Spleen (tissue), 11 donors: ENCODE measurements at regions not wholly inside any gene's neighbourhood (a gene's known extent, or its start where the extent isn't known, plus 50 kb on each side); places are given as distances from the start of the nearest gene placed in this dataset.

Source experiments
- DNase-seq: peaks from one replicate; pipeline ENCODE4 v3.0.0-alpha.2; 2020
- H3K27ac ChIP-seq, 8 donors: fragments of 200-600 bp; sonication (generic) in 7 of 8; 1 replicate in 4 of 8; 2 replicates in 4 of 8; pipeline versions ENCODE4 v1.5.0 to v1.8.0; 2016 to 2021; ENCODE audit warnings: inconsistent platforms in 4 of 8, mild to moderate bottlenecking in 4 of 8, moderate library complexity in 1 of 8
- H3K27me3 ChIP-seq, 7 donors: fragments of 200-600 bp; sonication (generic) in 6 of 7; replicated peaks in 1 of 7; 1 replicate in 4 of 7; 2 replicates in 3 of 7; pipeline versions ENCODE4 v1.5.0 to v1.8.0; 2016 to 2021; ENCODE audit warnings: inconsistent platforms in 3 of 7, mild to moderate bottlenecking in 1 of 7
- H3K36me3 ChIP-seq, 6 donors: fragments of 200-600 bp; sonication (generic) in 5 of 6; 1 replicate in 4 of 6; 2 replicates in 2 of 6; pipeline versions ENCODE4 v1.5.0 to v1.8.0; 2016 to 2021; ENCODE audit warnings: inconsistent platforms in 2 of 6
- H3K4me1 ChIP-seq, 6 donors: fragments of 200-600 bp; sonication (generic) in 5 of 6; 1 replicate in 3 of 6; 2 replicates in 3 of 6; pipeline versions ENCODE4 v1.5.0 to v1.8.0; 2016 to 2021; ENCODE audit warnings: inconsistent platforms in 3 of 6
- H3K4me3 ChIP-seq, 8 donors: fragments of 200-600 bp; sonication (generic) in 7 of 8; 1 replicate in 4 of 8; 2 replicates in 4 of 8; pipeline versions ENCODE4 v1.5.0 to v1.8.0; 2016 to 2021; ENCODE audit warnings: inconsistent platforms in 4 of 8, mild to moderate bottlenecking in 4 of 8, moderate library complexity in 2 of 8
- H3K9me3 ChIP-seq, 8 donors: fragments of 200-600 bp; sonication (generic) in 7 of 8; 1 replicate in 4 of 8; 2 replicates in 4 of 8; pipeline versions ENCODE4 v1.5.0 to v1.8.0; 2016 to 2021; ENCODE audit warnings: inconsistent platforms in 4 of 8
- CTCF ChIP-seq, 11 experiments: fragments of 200-600 bp in 7 of 11; fragments of 450-650 bp in 4 of 11; sonication (generic) in 4 of 11; IDR thresholded peaks in 8 of 11; conservative IDR thresholded peaks in 3 of 11; 1 replicate in 7 of 11; 2 replicates in 4 of 11; pipeline versions ENCODE4 v1.4.0 to v1.8.0; 2016 to 2021; ENCODE audit warnings: antibody characterized with exemption in 11 of 11, inconsistent platforms in 4 of 11, mild to moderate bottlenecking in 1 of 11
- POLR2A ChIP-seq, 3 donors: fragments of 450-650 bp; IDR thresholded peaks; one replicate each; pipeline ENCODE4 v1.5.1; 2017; ENCODE audit warnings: antibody characterized with exemption in 3 of 3, mild to moderate bottlenecking in 1 of 3
- POLR2AphosphoS5 ChIP-seq, 3 donors: sonication (generic); formaldehyde crosslinking; IDR thresholded peaks; one replicate each; pipeline ENCODE4 v1.5.1; 2017; ENCODE audit warnings: antibody characterized with exemption in 3 of 3
- WGBS, 5 donors: extraction: QIAGEN DNeasy Blood & Tissue Kit in 3 of 5; methylation state at CpG; one replicate each; pipeline versions ENCODE4 v1.1.5 to v1.1.7; 2013 to 2018; 5-methylcytosine and 5-hydroxymethylcytosine counted together
- intact Hi-C: fragments of 100-400 bp; cut with DNase I; formaldehyde crosslinking; loops from one replicate; pipeline ENCODE4 v1.15.0; 2023; ENCODE audit warnings: low total_unique reads
- donor health status: healthy with polysubstance abuse.
- donor health status: DM: no; HTN: no; CAD: no; lungs with moderate emphysema.
- donor health status: DM: no; HTN: no; CAD: no.
- donor health status: Bipolar disorder and iron deficiency.
- donor health status: healthy.
- donor health status: DM: no; HTN: no; CAD: no.
- donor health status: DM: yes; HTN: yes; CAD: no.

DNA sequence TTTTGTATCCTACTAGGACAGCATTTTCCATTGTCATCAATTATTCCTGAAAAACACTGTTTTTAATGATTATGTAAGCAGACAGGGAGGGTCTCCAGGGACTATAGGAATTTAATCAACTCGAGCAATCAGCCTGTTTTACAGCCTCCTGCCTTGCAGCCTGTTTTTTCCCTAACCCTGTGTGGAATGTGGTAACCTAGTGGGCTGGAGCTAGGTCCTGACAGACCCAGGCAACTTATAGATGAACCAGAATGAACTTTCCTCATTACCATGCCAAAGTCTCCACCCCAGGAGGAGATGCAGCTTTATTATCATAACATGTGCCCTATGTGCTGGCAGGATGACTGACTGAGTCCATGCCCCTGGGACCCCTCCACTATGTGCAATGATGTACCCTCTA, 375.1 kb downstream of the BMP4 start:
- no peaks in the 10 kb centered on the region for H3K4me1 ChIP-seq
- H3K36me3 ChIP-seq, result no peaks in the 10 kb centered on the region
- WGBS, 5 donors, result 39 to 65% (median 60%) methylated on average over 1 of the region's 1 CpG

DNA sequence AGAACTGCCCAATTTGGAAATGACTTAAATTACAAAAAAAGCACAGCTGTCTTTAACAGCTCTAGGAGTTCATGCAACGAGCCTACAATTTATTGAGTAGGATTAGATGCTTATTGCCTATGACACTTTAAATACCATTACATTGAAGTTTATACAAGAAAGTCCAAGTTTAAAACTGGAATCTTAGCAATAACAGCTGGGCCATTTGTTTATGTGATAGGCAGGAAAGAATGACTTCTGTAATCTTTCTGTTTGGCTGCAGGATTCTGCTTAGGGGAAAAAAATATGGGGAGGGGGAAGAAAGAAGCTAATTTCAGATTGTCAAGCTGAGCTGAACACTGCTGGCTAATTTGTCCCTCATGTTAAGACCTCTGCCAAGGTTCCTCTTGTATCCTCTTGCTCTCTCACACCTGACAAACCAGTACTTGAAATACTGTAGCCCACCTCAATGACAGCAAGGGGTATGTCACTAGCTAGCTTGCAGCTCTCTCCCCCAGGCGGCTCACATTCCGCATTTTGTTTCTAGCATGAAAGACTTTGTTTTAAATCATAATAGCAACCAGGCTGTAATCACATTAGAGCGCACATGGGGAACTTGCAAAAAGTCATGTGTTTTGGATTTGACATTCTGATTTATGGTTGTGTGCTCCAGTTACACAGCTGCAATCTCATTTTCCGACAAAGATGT, 384.8 kb downstream of the BMP4 start:
- no peak overlapping the region for H3K27ac ChIP-seq
- H3K36me3 ChIP-seq, result no peaks in the 10 kb centered on the region
- no peaks in the 10 kb centered on the region for H3K9me3 ChIP-seq
- H3K4me1 ChIP-seq, result no peaks in the 10 kb centered on the region
- 21 to 39% (median 31%) methylated on average over 5 of the region's 5 CpGs for WGBS, 5 donors
- H3K27me3 ChIP-seq, result peaks cover 0 to 7% (median 0%) of the 10 kb centered on the region in 7 donors
- DNase-seq, result no peak
- TF ChIP-seq CTCF (IDR thresholded peaks at IDR 0.05 in 8 of 11, conservative IDR thresholded peaks at IDR 0.05 in 3 of 11) (no peak), POLR2A (IDR thresholded peaks at IDR 0.05) (no peak), POLR2AphosphoS5 (IDR thresholded peaks at IDR 0.05) (no peak)
- intact Hi-C loops, result no loop called here
- H3K4me3 ChIP-seq, result no peak overlapping the region

More for the DNA sequence above, 375.1 kb downstream of the BMP4 start:
- Histone ChIP-seq H3K27ac (no peak overlapping the region), H3K9me3 (peaks cover 0 to 4% (median 0%) of the 10 kb centered on the region in 8 donors), H3K4me3 (no peak overlapping the region), H3K27me3 (no peaks in the 10 kb centered on the region)
- intact Hi-C loops, result no loop called here
- DNase-seq, result no peak
- TF ChIP-seq POLR2AphosphoS5 (IDR thresholded peaks at IDR 0.05), result no peak
- no peak for TF ChIP-seq CTCF (IDR thresholded peaks at IDR 0.05 in 8 of 11, conservative IDR thresholded peaks at IDR 0.05 in 3 of 11)
- no peak for TF ChIP-seq POLR2A (IDR thresholded peaks at IDR 0.05)

GRCh38 chr14:53570411-53571387, 385.9 kb downstream of the BMP4 start:
- no peak for DNase-seq
- 72 to 77% (median 74%) methylated on average over 9 of the region's 9 CpGs for WGBS, 5 donors
- no peak for TF ChIP-seq POLR2AphosphoS5 (IDR thresholded peaks at IDR 0.05)
- no peak for TF ChIP-seq POLR2A (IDR thresholded peaks at IDR 0.05)
- TF ChIP-seq CTCF (IDR thresholded peaks at IDR 0.05 in 8 of 11, conservative IDR thresholded peaks at IDR 0.05 in 3 of 11), result no peak
- no peaks in the 10 kb centered on the region for H3K36me3 ChIP-seq
- H3K4me1 ChIP-seq, result no peaks in the 10 kb centered on the region
- no peak overlapping the region for H3K27ac ChIP-seq
- H3K4me3 ChIP-seq, result no peak overlapping the region
- H3K9me3 ChIP-seq, result no peaks in the 10 kb centered on the region
- intact Hi-C loops, result no loop called here
- H3K27me3 ChIP-seq, result peaks cover 0 to 7% (median 0%) of the 10 kb centered on the region in 7 donors

DNA sequence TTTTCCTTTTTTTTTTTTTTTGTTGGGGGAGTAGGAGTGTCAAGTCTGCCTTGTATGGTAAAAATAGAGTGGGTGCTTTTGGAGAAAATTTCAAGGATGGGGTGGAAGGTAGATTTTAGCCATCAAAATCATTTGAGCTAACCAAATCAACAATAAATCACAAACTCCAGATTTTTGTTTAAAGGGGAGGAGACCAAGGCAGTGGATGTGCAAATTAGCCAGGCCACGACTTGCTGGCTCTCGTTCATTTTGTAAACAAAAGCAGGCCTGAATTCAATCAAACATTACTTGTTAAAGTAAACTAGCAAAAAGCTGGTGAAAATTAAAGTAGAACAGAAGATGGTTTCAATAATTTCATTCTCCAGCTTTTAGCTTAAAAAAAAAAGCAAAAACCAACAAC, 387.2 kb downstream of the BMP4 start:
- H3K4me1 ChIP-seq, result no peaks in the 10 kb centered on the region
- WGBS, 5 donors, result 69 to 83% (median 79%) methylated on average over 2 of the region's 2 CpGs
- no peak overlapping the region for H3K4me3 ChIP-seq
- intact Hi-C loops, result no loop called here
- DNase-seq, result no peak
- no peak for TF ChIP-seq POLR2A (IDR thresholded peaks at IDR 0.05)
- no peak for TF ChIP-seq CTCF (IDR thresholded peaks at IDR 0.05 in 8 of 11, conservative IDR thresholded peaks at IDR 0.05 in 3 of 11)
- no peak for TF ChIP-seq POLR2AphosphoS5 (IDR thresholded peaks at IDR 0.05)
- H3K9me3 ChIP-seq, result peaks cover 0 to under 1% (median 0%) of the 10 kb centered on the region in 8 donors
- peaks cover 0 to 7% (median 0%) of the 10 kb centered on the region in 7 donors for H3K27me3 ChIP-seq
- H3K27ac ChIP-seq, result no peak overlapping the region
- H3K36me3 ChIP-seq, result no peaks in the 10 kb centered on the region
